GM18499 (cell line): ENCODE measurements at regions not wholly inside any gene's neighbourhood (a gene's known extent, or its start where the extent isn't known, plus 50 kb on each side); places are given as distances from the start of the nearest gene placed in this dataset.

Experiments
- ATAC-seq: cut with Tn5 transposase; IDR thresholded peaks from one replicate; pipeline ENCODE4 v1.9.1; 2021; ENCODE audit warnings: moderate number of reproducible peaks; ENCODE audit not compliant: insufficient read depth, unreplicated experiment

GRCh38 chr5:121164632-121165031 lies 687.0 kb upstream of the FTMT start:
- ATAC-seq: no peak

GRCh38 chr5:121171361-121171760 lies 680.3 kb upstream of the FTMT start:
- no peak for ATAC-seq

GRCh38 chr5:121171834-121172233 lies 679.8 kb upstream of the FTMT start:
- no peak for ATAC-seq

- no peak for ATAC-seq
Measured at GRCh38 chr5:121174351-121174750, 677.3 kb upstream of the FTMT start.

- no peak for ATAC-seq
Measured at GRCh38 chr5:121175986-121176385, 675.7 kb upstream of the FTMT start.

- no peak for ATAC-seq
Measured at GRCh38 chr5:121182788-121183490, 668.7 kb upstream of the FTMT start.

- ATAC-seq: no peak
Measured at GRCh38 chr5:121188849-121189248, 662.8 kb upstream of the FTMT start.

- no peak for ATAC-seq
Measured at GRCh38 chr5:121189342-121190305, 662.1 kb upstream of the FTMT start.

- ATAC-seq: no peak
Measured at GRCh38 chr5:121199216-121199999, 652.3 kb upstream of the FTMT start.

- no peak for ATAC-seq
Measured at GRCh38 chr5:121218086-121218485, 633.6 kb upstream of the FTMT start.

GRCh38 chr5:121221483-121221882 lies 630.2 kb upstream of the FTMT start:
- no peak for ATAC-seq

GRCh38 chr5:121226765-121227164 lies 624.9 kb upstream of the FTMT start:
- ATAC-seq: no peak

- ATAC-seq: no peak
Measured at GRCh38 chr5:121239951-121240350, 611.7 kb upstream of the FTMT start.

- ATAC-seq: no peak
Measured at GRCh38 chr5:121246971-121247370, 604.7 kb upstream of the FTMT start.

GRCh38 chr5:121251954-121252353 lies 599.7 kb upstream of the FTMT start:
- no peak for ATAC-seq

- ATAC-seq: no peak
Measured at GRCh38 chr5:121257621-121258020, 594.1 kb upstream of the FTMT start.

- ATAC-seq: no peak
Measured at GRCh38 chr5:121263456-121263855, 588.2 kb upstream of the FTMT start.

- ATAC-seq: no peak
Measured at GRCh38 chr5:121264605-121265004, 587.1 kb upstream of the FTMT start.

- no peak for ATAC-seq
Measured at GRCh38 chr5:121271546-121271945, 580.1 kb upstream of the FTMT start.

- ATAC-seq: no peak
Measured at GRCh38 chr5:121273833-121274433, 577.7 kb upstream of the FTMT start.
